Activated T-helper 17 cell treated with anti-CD3 and anti-CD28 coated beads, Interleukin-2, amount 50 U/mL, for 72 hours (primary cell): ENCODE measurements at regions not wholly inside any gene's neighbourhood (a gene's known extent, or its start where the extent isn't known, plus 50 kb on each side); places are given as distances from the start of the nearest gene placed in this dataset.

Experiments
- ATAC-seq: fragments of 150-1000 bp; cut with Tn5 transposase; replicated peaks from 2 replicates; pipeline ENCODE4 v1.10.0; 2021; ENCODE audit warnings: mild to moderate bottlenecking, moderate library complexity
- H3K27ac Mint-ChIP-seq: one replicate; pipeline ENCODE4 v1.8.0; 2022; ENCODE audit warnings: mixed read lengths
- H3K27me3 Mint-ChIP-seq: one replicate; pipeline ENCODE4 v1.8.0; 2022; ENCODE audit warnings: mixed read lengths
- H3K36me3 Mint-ChIP-seq: one replicate; pipeline ENCODE4 v1.8.0; 2022; ENCODE audit warnings: low read depth, mild to moderate bottlenecking, mixed read lengths
- H3K4me1 Mint-ChIP-seq: one replicate; pipeline ENCODE4 v1.8.0; 2022; ENCODE audit warnings: mixed read lengths
- H3K4me3 Mint-ChIP-seq: one replicate; pipeline ENCODE4 v1.8.0; 2022; ENCODE audit warnings: mild to moderate bottlenecking, mixed read lengths
- H3K9me3 Mint-ChIP-seq: one replicate; pipeline ENCODE4 v1.8.0; 2022; ENCODE audit warnings: mixed read lengths

DNA sequence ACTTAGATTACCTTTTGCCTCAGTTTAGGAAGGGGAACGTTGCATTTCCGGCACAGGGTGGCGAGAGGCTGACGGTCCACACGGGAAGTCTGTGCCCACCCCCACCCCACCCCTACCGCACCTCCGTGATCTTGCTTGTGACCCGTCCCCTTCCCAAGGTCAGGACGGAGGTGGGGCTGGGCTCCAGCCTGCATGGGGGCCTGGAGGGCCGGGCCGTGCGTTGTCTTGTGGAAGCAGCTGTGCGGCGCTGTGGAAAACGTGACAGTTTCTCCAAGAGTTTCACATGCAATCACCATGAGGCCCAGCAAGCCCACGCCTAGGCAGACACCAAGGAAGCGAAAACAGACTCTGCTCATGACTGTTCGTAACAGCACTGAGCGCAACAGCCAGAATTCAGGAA, 76.8 kb upstream of the HDAC4 start:
- H3K36me3 Mint-ChIP-seq = no peaks in the 10 kb centered on the region
- H3K4me3 Mint-ChIP-seq = no peak overlapping the region
- H3K27me3 Mint-ChIP-seq = no peaks in the 10 kb centered on the region
- H3K9me3 Mint-ChIP-seq = no peaks in the 10 kb centered on the region
- no peak for ATAC-seq
- H3K4me1 Mint-ChIP-seq = no peaks in the 10 kb centered on the region
- H3K27ac Mint-ChIP-seq = no peak overlapping the region

DNA sequence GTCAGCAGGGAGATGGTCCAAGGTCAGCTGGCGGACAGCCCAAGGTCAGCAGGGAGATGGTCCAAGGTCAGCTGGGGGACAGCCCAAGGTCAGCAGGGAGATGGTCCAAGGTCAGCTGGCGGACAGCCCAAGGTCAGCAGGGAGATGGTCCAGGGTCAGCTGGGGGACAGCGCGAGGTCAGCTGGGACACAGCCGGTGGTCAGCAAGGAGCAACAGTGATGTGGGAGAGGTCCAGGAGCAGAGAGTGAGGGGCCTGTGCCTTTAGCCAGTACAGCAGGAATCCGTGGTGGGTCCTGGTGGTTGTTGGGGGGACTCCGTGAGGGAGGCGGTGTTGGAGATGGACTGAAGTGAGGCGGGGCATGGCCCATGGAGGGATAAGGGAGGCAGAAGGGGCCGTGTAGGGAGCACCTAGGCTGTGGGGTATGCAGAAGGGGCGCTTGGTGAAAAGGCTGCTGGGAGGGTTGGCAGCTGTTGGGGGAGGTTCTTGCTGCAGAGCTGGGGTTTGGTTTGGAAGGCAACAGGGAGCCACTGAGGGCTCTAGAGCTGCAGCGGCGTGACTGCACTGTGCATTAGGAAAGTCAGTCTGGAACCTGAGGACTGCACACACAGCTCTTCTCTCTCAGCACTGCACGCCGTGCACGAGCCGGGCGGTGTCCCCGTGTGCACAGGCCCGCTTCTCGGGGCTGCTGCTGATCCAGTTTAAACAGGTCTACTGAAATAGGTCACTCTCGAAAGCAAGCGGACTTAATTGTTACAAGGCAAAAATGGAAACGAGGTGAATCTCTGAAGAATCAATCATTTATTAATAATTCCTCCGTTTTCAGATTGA, 76.2 kb upstream of the HDAC4 start:
- H3K9me3 Mint-ChIP-seq = no peaks in the 10 kb centered on the region
- H3K27me3 Mint-ChIP-seq = no peaks in the 10 kb centered on the region
- H3K4me1 Mint-ChIP-seq = no peaks in the 10 kb centered on the region
- H3K27ac Mint-ChIP-seq = no peak overlapping the region
- H3K4me3 Mint-ChIP-seq = no peak overlapping the region
- ATAC-seq = no peak
- H3K36me3 Mint-ChIP-seq = no peaks in the 10 kb centered on the region

DNA sequence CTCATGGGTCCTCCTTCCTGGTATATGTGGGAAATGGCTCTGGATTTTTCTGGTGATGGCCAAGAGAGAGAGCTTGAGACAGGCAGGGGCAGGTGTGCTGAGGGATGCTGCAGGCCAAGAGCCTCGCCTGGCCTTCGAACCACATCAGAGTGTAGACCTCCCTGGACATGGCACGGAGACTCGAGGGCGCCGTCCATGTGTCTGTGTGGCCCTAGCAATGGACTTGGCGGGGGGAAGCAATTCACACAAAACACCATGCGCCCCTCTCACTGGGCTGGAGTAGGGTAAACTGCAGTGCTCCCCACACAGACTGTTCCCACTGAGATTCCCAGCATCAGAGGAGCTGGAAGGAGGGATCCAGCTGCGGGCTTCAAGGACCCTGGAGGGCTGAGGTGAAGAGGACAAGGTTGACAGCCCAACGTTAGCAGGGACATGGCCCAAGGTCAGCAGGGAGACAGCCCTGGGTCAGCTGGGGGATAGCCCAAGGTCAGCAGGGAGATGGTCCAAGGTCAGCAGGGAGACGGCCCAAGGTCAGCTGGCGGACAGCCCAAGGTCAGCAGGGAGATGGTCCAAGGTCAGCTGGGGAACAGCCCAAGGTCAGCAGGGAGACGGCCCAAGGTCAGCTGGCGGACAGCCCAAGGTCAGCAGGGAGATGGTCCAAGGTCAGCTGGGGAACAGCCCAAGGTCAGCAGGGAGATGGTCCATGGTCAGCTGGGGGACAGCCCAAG, 75.4 kb upstream of the HDAC4 start:
- H3K4me1 Mint-ChIP-seq = no peaks in the 10 kb centered on the region
- H3K9me3 Mint-ChIP-seq = no peaks in the 10 kb centered on the region
- H3K27me3 Mint-ChIP-seq = no peaks in the 10 kb centered on the region
- no peaks in the 10 kb centered on the region for H3K36me3 Mint-ChIP-seq
- ATAC-seq = no peak
- no peak overlapping the region for H3K4me3 Mint-ChIP-seq
- no peak overlapping the region for H3K27ac Mint-ChIP-seq

DNA sequence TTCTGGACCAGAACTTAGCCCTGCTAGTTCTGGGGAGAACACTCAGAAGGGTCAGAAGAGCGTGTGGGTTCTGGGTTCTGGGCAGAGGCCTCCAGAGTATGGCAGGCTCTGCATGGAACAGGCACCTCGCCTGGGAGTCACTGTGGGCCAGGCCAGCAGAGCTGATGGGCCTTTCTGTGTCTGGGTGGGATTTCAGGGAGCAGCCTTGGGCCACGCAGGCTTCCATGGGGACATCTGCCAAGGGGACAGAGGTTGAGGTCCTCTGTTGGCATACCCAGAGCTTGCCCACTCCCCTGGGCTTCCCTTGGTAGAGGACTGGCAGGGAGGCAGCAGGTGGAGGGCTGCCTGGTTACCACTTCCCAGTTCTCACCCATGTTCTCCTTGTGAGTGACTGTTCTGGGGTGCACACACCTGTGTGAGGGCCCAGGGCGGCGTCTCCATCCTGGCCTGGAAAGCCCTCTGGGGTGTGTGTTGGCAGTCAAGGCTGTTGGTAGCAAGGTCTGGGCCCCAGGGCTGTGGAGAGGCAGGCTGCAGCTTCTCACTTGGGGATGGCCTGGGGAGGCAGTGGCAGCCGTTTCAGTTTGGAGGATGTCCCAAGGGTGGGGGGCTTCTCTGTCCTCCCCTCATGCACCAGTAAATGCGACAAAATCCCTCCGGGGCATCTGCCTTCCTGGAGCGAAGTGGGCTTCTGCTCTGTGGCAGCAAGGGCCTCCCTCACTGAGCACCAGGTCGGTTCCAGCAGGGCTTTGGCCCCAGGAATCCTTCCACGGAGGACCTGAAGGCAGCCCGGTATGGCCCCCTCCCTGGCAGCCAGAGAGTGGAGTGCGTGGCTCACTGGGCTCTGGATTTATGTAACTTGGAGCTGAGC, 74.6 kb upstream of the HDAC4 start:
- Mint-ChIP-seq H3K9me3 (no peaks in the 10 kb centered on the region), H3K4me3 (no peak overlapping the region), H3K36me3 (no peaks in the 10 kb centered on the region), H3K27ac (no peak overlapping the region), H3K4me1 (no peaks in the 10 kb centered on the region), H3K27me3 (no peaks in the 10 kb centered on the region)
- ATAC-seq = no peak

DNA sequence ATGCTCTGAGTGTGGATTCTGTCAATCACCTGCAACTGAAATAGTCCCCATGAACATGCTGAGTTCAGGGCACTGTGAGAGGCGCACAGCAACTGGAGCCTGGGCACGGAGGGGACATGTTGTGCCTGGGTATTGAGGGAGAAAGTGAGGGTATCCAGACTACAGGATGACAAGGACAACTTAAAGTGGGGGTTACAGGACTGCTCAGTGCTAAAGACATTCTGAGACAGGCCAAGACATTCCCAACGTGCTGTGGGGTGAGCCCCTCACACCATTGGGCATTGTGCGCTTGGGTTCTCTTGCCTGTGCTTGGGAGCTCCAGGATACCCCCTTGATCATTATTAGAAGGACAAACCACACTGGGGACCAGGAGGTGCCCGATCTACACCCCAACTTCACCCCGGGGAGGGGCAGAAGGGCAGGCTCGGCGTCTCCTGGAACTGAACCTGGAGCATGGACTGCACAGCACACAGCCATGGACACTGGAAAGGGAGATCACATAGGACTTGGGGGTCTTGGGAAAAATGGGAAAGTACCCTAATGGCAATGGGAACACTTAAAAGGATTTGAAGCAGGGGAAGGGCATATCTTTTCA, 72.5 kb upstream of the HDAC4 start:
- no peaks in the 10 kb centered on the region for H3K36me3 Mint-ChIP-seq
- no peak for ATAC-seq
- H3K4me1 Mint-ChIP-seq = no peaks in the 10 kb centered on the region
- no peaks in the 10 kb centered on the region for H3K9me3 Mint-ChIP-seq
- H3K4me3 Mint-ChIP-seq = no peak overlapping the region
- H3K27me3 Mint-ChIP-seq = no peaks in the 10 kb centered on the region
- H3K27ac Mint-ChIP-seq = no peak overlapping the region

DNA sequence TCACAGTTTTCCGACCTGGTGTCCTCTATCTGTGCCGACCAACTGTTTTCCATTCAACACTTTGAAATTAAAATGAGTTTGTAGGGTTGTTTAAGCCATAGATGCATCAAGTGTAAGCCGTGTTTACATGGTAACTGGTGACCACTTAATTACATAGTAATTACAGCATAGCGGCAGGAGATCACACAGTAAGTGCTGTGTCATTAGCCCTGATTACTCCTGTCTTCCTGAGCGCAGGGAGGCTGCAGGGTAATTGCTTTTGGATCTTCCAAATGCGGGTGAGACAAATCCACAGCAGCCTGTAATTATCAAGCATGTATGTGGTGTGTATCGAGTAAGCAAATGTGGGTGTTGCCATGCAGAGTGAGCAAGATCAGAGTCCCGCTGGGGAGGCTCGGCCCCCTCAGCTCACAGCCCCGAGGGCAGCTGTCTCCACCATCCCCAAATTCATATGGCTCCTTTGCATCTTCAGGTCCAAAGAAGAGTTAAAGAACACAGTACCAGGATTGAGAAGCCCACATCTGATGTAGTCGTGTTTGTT, 71.5 kb upstream of the HDAC4 start:
- no peak for ATAC-seq
- Mint-ChIP-seq H3K27me3 (no peaks in the 10 kb centered on the region), H3K4me3 (no peak overlapping the region), H3K27ac (no peak overlapping the region), H3K9me3 (no peaks in the 10 kb centered on the region), H3K36me3 (no peaks in the 10 kb centered on the region), H3K4me1 (no peaks in the 10 kb centered on the region)

DNA sequence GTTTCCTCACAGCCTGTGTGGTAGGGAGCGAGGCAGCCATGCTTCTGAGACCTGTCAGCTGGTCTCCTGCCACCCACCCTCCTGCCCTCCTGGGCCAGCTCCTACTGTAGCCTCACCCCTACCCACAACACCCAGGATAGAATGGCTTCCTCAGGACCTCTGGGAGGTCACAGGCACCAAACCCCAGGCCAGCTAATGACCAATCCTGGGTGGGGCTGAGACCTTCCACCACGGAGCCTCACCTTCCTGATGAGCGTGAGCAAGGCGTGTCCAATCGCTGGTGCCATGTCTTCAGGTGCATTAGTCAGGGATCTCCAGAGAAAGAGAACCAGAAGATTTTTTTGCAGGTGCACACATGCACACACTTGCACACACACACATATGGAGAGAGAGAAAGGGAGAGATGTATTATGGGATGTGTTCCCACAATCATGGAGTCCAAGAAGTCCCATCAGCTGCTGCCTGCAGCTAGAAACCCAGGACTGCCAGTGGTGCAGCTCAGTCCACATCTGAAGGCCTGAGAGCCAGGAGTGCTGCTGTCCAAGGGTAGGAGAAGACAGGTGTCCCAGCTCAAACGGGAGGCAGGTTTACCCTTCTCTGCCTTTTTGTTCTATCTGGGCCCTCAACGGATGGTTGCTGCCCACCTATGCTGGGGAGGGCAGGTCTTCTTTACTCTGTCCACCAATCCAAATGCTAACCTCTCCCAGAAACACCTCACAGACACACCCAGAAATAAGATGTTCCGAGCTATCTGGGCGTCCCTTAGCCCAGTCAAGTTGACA, 70.4 kb upstream of the HDAC4 start:
- Mint-ChIP-seq H3K4me1 (no peaks in the 10 kb centered on the region), H3K36me3 (no peaks in the 10 kb centered on the region), H3K27me3 (no peaks in the 10 kb centered on the region), H3K27ac (no peak overlapping the region), H3K9me3 (no peaks in the 10 kb centered on the region), H3K4me3 (no peak overlapping the region)
- no peak for ATAC-seq

DNA sequence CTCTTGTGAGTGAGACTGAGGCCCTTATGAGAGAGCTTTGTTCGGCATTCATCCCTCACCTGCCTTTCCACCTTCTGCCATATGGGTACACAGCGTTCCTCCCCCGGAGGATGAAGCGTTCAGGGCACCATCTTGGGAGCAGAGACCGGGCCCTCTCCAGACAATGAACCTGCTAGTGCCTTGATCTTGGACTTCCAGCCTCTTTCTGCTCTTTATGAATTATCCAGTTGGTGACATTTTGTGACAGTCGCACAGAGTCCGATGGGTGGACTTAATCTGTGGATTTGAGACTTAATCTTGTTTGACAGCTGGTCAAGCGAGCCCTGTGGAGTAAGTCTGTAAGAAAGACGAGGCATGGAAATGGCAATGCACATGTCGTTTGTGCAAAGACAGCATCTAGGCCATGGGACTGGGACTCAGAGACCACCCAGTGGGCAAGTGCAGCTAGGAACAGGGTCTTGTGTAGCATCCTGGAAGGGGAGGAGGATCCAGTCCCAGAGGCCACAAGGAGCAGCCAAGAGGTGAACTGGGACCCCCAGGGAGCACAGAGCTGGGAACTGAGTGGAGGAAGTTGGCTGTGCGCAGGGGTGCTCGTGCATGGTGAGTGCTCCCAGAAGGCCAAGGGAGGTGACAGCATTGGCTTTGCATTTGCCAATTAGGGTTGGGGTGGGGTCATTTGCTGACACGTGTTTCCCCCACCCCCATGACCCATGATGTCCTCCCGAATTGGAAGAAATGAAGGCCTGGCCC, 69.5 kb upstream of the HDAC4 start:
- H3K27me3 Mint-ChIP-seq = no peaks in the 10 kb centered on the region
- ATAC-seq = no peak

DNA sequence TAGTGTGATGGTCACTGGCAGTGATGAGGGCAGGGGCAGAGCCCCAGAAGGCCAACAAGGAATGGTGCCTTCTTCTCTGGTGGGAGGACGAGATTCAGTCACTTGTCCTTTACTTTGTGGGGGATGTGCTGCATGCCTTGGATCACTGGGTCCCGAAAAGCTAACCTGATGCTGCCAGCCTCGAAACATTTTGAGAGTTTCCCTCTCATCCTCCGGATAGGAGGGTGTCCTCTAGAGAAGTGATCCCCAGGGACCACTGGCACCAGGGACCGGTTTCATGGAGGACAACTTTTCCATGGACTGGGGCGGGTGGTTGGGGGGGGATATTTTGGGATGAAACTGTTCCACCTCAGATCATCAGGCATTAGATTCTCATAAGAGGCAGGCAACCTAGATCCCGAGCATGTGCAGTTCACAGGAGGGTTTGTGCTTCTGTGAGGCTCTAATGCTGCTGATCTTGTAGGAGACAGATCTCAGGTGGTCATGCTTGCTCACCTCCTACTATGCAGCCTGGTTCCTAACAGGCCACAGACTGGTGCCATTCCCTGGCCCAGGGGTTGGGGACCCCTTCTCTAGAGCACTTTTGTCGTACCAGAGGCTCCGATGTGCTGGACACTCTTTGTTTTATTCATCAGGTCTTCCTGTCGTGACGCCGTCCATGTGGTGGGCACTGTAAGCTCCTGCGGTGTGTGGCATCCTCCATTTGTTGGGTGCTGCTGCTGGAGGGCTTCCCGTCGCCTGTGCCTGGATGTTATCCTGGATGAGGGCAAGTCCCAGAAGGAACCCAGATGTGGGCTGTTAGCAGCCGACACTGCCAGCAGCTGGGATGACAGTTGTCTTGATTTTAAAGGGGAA, 68.5 kb upstream of the HDAC4 start:
- Mint-ChIP-seq H3K9me3 (no peaks in the 10 kb centered on the region), H3K27me3 (no peaks in the 10 kb centered on the region), H3K4me1 (no peaks in the 10 kb centered on the region), H3K27ac (no peak overlapping the region), H3K4me3 (no peak overlapping the region), H3K36me3 (no peaks in the 10 kb centered on the region)
- no peak for ATAC-seq

More for the DNA sequence above, 69.5 kb upstream of the HDAC4 start:
- H3K27ac Mint-ChIP-seq = no peak overlapping the region
- H3K4me3 Mint-ChIP-seq = no peak overlapping the region
- H3K9me3 Mint-ChIP-seq = no peaks in the 10 kb centered on the region
- H3K4me1 Mint-ChIP-seq = no peaks in the 10 kb centered on the region
- H3K36me3 Mint-ChIP-seq = no peaks in the 10 kb centered on the region

DNA sequence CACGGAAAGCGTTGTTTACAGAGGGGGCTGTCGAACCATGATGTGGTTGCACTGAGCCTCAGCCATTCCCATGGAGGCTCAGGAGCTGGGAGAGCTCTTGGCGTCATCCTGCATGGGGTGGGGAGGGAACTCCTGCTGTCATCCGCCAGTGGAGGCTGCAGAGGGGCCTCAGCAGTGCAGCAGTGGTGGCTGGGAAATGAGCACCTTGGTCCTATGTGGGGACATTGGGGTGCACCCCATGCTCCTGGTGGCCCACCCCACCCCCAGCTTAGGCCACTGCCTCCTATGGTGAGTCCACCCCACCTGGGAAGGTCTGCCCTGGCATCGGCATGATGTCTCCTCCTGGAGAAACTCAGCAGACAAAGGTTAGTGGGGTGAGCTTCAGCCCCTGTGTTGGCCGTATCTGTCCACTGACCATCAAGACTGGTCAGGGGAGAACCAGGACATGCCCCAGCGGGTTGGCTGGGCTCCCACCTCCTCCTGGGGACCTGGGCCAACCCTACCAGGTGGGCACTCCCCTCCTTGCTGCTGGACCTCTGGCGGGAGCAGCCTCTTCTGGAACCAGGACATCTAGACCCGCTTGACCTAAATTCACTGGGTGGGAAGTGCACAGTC, 67.8 kb upstream of the HDAC4 start:
- ATAC-seq = no peak
- Mint-ChIP-seq H3K36me3 (no peaks in the 10 kb centered on the region), H3K27ac (no peak overlapping the region)

DNA sequence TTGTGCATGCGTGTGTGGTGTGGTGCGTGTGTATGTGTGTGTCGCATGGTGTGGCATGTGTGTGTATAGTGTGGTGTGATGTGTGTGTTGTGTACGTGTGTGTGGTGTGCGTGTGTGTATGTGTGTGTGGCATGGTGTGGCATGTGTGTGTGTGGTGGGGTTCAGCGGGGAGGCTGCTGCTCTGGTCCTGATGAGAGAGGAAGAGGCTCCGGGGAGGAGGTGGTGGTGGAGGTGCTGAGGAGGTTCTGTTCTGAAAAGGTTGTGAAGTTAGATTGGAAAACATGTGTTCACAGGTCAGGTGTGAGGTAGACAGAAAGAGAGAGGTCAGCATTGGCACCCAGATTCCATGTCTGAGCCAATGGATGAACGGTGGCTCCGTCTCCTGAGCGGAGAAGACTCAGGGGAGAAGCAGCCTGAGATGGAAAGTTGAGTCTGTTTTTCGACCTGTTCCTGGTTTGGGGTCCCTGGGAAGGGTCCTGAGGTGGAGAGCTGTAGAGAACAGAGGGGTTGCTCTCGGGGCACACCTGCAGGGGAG, 67.2 kb upstream of the HDAC4 start:
- Mint-ChIP-seq H3K36me3 (no peaks in the 10 kb centered on the region), H3K27ac (no peak overlapping the region), H3K27me3 (no peaks in the 10 kb centered on the region), H3K4me3 (no peak overlapping the region), H3K9me3 (no peaks in the 10 kb centered on the region), H3K4me1 (no peaks in the 10 kb centered on the region)
- no peak for ATAC-seq

More for the DNA sequence above, 67.8 kb upstream of the HDAC4 start:
- Mint-ChIP-seq H3K4me1 (no peaks in the 10 kb centered on the region), H3K4me3 (no peak overlapping the region), H3K9me3 (no peaks in the 10 kb centered on the region), H3K27me3 (no peaks in the 10 kb centered on the region)
